GM12872 (cell line): ENCODE measurements at regions not wholly inside any gene's neighbourhood (a gene's known extent, or its start where the extent isn't known, plus 50 kb on each side); places are given as distances from the start of the nearest gene placed in this dataset.

Experiments
- TF ChIP-seq, protein P1 (sequence below): IDR thresholded peaks from 3 replicates; pipeline ENCODE4 v1.5.1; 2011; ENCODE audit warnings: low read depth, mild to moderate bottlenecking, low read length, moderate library complexity; ENCODE audit not compliant: insufficient read depth

DNA sequence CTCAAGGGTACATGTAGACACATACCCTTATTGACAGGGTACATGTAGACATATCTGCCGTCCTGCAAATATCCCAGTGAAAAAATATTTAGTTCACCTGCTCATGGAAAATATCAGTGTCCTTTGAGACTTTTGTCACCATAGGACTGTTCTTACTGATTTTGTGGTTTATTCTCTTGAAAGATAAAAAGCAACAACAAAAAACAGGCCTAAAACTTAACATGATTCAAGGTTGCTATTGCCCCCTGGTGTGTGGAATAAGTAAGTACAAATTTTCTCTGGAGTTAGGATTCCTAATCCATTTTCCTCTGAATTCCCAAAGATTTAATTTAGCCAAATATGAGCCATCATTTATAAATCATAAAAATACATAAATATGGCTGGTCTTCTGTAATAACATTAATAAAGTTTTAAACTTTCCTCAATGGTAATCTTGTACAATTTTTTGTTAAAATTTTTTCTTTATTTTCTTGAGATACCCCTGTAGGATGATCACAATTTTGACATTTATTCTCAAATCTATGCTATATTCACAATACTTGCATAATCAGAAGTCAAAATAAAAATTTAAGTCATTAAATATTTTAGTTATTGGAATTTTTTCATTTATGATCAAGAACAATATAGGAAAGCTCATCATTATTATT is 741.4 kb upstream of the POT1 start:
- TF ChIP-seq, protein P1, sequence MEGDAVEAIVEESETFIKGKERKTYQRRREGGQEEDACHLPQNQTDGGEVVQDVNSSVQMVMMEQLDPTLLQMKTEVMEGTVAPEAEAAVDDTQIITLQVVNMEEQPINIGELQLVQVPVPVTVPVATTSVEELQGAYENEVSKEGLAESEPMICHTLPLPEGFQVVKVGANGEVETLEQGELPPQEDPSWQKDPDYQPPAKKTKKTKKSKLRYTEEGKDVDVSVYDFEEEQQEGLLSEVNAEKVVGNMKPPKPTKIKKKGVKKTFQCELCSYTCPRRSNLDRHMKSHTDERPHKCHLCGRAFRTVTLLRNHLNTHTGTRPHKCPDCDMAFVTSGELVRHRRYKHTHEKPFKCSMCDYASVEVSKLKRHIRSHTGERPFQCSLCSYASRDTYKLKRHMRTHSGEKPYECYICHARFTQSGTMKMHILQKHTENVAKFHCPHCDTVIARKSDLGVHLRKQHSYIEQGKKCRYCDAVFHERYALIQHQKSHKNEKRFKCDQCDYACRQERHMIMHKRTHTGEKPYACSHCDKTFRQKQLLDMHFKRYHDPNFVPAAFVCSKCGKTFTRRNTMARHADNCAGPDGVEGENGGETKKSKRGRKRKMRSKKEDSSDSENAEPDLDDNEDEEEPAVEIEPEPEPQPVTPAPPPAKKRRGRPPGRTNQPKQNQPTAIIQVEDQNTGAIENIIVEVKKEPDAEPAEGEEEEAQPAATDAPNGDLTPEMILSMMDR, result peak; percentile 55; the same call in 2 of the 3 replicates

- TF ChIP-seq, protein P1, result no peak
Observed at GRCh38 chr7:125668321-125668993, 738.8 kb upstream of the POT1 start.

DNA sequence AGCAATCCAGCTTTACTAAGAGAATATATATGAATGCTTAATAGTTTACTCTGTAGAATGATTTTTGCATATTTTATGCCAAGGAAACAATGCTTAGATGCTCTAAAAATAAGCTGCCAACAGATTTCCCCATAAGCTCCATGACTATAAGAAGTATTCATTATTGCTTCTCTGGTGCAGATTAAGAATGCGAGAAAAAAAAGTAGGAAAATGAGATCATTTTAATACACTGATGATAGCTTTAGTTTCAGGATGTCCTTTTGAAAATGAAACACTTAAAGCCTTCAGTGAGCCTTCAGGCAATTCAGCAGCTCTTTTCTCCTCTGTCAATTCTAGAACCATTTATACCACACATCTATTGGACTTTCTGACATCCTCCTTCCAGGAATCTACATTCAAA is 735.0 kb upstream of the POT1 start:
- TF ChIP-seq, protein P1, result no peak

DNA sequence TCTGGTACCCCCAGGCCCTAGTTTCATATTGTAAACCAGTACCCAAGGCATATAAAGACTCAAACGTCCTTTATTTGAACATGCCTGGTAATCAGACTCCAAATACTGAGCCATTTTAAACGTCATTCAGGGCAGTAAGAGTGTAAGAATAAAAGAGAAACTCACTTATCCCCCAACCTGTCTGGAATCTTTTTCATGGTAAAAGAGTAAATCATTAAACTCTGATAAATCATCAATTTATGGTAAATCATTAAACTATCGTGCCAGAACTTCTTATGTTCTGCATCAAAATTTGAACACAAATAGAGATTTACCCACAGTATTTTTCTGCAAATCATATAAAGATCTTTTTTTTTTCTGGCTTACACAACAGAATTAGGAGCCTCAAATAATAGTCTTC is 734.3 kb upstream of the POT1 start:
- TF ChIP-seq, protein P1, result no peak

GRCh38 chr7:125661677-125662076 is 732.1 kb upstream of the POT1 start:
- TF ChIP-seq, protein P1, result no peak

DNA sequence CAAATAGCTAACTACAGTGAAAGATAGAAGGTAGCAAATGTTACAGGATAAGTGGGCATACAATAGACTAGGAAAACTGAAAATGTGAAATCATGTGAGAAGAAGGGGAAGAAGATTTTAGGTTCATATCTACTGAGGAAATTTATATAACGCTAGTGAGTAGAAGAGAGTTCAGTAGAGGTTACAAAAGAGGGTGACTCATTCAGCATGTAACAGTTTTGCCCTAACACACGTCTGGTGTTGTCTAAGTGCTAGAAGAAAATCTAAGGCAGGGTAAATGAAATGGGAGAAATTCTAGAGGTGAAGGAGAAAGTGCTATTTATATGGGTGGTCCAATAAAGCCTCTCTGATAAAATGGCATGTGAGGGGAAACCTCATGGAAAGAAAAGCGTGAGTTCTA is 731.4 kb upstream of the POT1 start:
- TF ChIP-seq, protein P1, result no peak

DNA sequence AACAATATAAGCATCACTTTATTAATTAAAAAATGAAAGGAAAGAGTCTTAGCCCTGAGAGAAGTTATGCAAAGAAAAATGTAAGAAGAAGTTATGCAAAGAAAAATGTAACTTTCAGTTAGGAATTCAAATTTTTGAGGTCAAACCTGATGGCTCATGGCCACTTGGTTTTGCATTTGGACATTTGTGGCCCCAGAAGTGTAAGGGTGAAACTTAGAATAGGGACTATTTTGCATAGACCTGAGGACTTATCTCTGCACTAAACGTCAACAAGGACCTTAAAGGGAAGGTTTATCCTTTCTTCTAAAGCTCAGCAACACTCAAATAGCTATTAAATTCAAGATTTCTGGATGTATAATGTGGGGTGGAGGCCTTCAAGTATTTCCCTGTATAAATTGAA is 724.5 kb upstream of the POT1 start:
- TF ChIP-seq, protein P1, result no peak
